CD1c-positive myeloid dendritic cell (primary cell): ENCODE measurements at regions not wholly inside any gene's neighbourhood (a gene's known extent, or its start where the extent isn't known, plus 50 kb on each side); places are given as distances from the start of the nearest gene placed in this dataset.
"Not testable (repeated sequence)": the region's sequence is repeated elsewhere in the genome, so short reads cannot be mapped to it uniquely, and the experiment has no call there.

Source experiments
- DNase-seq: peaks from one replicate; pipeline ENCODE4 v3.0.0-alpha.2; 2016; ENCODE audit errors: extremely low spot score

DNA sequence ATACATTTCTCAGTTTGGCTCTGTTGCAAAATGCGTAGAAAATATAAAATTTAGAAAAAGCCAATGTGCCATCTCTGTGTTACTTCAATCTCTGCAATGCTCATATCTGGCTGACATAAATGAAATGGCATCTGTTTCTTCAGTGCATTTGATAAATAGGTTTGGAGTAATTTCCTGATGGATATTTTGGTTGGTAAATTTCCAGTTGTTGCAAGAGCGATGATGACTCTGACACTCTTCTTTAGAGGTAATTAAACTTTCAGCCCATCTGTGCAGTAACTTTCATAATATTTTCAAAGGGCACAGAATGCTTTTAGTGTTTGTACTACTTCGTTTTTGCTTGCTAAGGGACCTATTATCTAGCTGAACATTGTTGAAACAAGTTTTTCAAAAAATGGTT is 1286.4 kb downstream of the PCDH9 start:
- DNase-seq, result no peak

DNA sequence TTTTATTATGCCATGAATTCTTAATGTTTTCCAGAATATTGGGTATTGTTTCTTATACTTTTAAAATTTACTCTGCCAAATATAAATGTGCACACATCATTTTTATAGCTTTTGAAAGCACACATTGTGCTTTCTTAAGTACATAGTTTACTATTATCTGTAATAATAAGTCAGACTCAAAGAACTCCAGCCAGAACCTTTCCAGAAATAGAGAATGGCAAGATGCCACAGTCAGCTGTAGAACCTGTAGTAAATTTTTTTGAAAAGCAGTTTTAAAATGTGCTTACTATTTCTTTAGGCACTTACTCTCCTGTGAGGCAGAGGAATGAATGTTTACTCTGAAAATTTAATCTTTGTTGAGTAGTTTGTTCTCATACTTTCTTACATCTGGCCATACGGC is 1287.1 kb downstream of the PCDH9 start:
- DNase-seq, result no peak

DNA sequence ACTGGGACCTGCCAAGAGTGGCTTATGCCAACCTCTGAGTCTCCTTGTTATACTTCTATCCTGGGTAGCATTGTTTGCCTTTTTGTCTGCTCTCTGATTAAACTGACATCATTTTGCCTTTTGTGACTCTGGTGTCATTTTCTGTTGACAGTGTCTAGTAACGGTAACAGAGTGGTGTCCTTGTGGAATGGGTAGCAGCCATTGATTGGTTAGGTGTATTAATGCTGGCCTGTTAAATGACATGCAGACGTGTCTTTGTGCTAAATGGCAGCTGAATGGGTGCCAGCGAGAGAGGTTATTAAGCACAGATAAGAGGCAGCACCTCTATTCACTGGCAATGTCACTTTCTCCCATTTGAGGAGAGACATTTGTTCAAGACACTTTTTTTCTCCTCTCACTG is 1289.4 kb downstream of the PCDH9 start:
- DNase-seq, result no peak

DNA sequence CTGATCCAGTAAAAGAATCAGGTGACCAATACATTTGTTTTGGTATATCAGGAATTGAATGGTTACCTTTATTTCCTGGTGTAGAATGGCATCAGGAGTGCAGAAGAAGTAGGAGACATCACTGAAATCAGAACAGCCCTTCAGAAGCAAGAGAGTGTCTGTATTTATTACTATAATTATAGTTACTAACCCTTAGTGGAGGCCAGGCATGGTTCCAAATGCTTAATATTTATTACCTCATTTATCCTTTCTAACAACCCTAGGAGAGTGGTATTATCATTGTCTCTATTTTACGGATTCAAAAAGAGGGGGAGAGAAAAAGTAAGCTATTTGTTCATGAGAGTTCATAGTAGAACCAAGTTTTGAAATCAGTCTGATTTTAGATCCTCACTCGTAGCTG is 1292.9 kb downstream of the PCDH9 start:
- no peak for DNase-seq

GRCh38 chr13:65936249-65936648 is 1293.9 kb downstream of the PCDH9 start:
- DNase-seq, result no peak

DNA sequence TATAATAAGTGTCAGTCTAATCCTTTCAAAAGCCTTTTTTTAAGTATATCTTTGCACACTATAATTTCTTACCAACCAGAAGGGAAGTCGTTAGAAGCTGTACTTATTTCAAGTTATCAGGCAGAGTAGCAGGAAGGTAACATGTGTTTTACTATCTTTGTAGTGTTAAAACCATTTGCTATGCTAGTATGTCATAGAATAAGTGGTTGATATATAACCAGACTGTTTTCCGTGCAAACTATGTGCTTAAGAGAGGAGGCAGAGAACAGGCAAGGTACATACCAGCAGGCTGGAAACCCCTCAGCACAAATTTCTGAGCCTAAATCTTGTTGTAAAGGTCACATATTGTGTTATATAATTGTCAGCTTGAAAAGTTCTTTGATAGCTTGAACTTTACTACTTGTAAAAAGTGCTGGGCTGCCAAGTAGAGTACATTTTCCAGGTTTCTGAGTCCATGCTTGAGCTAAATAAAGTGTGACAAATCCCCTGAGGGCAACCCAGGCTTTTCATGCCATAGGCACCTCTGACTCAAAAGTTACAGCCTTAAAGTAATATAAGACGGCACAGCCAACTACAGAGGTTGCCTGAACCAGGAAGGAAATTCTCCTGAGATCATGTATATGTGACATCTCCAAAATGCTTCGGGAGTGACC is 1297.4 kb downstream of the PCDH9 start:
- DNase-seq, result no peak

GRCh38 chr13:65932013-65932412 is 1298.1 kb downstream of the PCDH9 start:
- no peak for DNase-seq

DNA sequence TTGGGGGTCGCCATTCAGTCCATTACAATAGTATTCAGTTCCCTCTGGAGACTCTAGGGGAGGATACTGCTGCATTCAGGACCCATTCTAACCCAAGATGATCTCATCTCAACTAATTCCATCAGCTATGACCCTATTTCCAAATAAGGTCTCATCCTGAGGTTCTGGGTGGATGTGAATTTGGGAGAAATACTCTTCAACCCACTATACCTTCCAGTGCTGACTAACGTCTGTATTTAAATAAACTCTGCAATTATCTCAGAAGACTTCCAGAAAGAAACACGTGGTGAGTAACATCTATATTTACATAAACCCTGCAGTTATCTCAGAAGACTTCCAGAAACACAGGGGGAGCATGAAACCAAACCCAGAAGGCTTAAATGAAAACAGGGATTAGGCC is 1300.7 kb downstream of the PCDH9 start:
- DNase-seq, result no peak

GRCh38 chr13:65926750-65927171 is 1303.4 kb downstream of the PCDH9 start:
- no peak for DNase-seq

- DNase-seq, result not testable (repeated sequence)
These were observed 1307.3 kb downstream of the PCDH9 start for GRCh38 chr13:65922846-65923245.

DNA sequence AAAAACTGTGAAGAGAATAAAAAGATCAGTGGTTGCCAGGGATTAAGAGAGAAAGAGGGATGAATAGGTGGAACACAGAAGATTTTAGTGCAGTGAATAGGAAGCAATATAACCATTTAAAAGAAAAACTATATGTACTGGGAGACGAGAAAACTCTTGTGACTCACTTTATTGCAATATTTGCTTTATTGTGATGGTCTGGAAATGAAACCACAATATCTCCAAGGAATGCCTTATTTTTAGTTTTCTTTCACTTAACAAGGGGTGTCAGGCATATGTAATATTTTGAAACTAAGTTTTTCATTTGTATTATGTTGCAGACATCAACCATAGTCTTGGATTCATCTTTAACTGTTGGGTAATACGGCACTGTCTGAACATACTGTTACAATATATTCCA is 1308.2 kb downstream of the PCDH9 start:
- DNase-seq, result no peak

GRCh38 chr13:65917731-65918130 is 1312.4 kb downstream of the PCDH9 start:
- no peak for DNase-seq

DNA sequence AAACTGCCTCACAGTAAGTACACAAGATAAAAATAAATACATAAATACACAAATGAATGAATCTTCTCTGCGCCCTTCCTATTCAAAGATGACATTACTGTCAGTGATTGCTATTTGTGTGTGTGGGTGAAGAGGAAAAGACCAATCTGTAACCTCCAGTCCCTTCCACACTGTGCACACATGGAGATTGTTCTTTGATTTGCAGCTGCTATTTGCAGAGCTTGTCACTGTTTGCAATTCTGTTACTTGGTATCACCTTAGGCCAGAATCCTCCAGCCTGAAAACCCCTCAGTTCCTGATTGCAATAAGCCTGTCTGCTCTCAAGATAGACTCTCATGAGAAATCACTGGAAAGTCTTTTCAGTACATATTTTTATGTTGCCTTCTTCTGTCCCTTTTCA is 1314.9 kb downstream of the PCDH9 start:
- no peak for DNase-seq

- no peak for DNase-seq
These were observed 1315.4 kb downstream of the PCDH9 start for GRCh38 chr13:65914716-65915115.

DNA sequence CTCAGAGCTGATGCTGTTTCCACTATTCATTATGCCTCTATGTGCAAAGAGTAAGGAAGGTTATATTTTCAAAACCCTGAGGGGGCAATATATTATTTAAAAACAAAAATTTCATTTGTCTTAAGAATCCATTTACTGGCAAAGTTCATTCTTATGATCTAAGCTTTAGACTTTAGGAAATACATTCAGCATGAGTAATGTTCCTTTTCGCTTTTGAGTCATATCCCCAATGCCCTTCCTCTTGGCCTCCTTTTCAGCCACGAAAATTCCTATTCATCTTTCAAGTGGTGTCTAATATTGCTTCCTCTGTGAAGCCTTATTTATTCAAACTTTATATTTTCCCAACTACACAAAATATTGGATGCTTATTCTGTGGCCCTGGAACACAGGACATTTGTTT is 1317.0 kb downstream of the PCDH9 start:
- no peak for DNase-seq

GRCh38 chr13:65912516-65912915 is 1317.6 kb downstream of the PCDH9 start:
- DNase-seq, result no peak

DNA sequence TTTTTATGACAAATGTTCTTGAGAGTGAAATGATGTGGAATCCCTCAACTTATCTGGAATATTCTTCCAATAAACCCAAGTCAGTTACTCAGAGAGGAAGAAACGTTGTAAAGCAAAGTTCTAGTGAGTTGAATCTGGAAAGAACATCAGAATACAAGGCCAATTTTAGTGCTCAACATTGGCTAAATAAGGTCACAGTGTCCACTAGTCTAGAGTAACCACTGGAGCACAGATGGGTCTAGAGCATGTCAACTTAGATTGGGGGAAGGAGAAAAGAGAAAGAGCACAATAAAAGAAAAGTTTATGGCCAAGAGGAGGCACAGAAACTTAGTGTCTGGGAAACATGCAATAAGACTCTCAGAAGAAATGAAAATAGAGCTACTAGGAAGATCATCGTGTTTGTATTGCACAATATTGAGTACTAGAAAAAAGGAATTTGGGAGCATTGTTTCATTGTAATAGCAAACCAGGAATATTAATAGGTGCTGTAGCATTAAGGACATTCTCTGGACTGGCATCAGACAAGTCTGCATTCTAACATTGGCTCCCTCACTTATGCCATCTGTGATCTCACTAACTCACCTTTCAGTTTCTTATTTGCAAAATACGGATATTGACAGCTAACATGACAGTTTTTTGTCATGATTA is 1318.5 kb downstream of the PCDH9 start:
- DNase-seq, result no peak

- DNase-seq, result no peak
These were observed 1320.6 kb downstream of the PCDH9 start for GRCh38 chr13:65909501-65909900.

DNA sequence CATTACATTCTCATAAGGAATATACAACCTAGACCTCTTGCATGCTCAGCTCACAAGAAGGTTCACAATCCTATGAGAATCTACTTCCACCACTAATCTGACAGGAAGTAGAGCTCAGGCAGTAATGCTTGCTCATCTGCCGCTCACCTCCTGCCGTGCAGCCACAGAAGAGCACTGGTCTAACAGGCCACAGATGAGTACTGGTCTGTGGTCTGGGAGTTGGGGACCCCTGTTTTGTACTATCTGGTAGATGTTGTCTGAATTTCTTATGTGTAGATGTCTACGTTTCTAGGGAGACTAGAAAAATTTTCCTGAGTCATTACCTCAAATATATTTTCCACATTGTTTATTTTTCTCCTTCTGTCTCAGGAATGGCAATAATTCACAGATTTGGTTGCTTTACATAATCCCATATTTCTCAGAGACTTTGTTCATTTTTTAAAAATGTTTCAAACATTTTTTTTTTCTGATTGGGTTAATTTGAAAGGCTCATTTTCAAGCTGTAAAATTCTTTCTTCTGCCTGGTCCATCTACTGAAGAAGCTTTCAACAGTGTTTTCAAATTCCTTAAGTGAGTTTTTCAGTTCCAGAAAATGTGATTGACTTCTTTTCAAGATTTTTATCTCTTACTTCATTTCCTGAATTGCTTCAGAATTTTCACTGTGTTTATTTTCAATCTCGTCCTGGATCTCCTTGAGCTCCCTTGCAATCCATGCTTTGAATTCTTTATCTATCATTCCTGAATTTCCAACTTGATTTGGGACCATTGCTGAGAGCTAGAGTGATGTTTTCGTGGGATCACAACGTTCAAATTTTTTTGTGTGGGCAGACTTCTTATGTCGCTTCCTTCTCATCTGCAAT is 1322.2 kb downstream of the PCDH9 start:
- no peak for DNase-seq

DNA sequence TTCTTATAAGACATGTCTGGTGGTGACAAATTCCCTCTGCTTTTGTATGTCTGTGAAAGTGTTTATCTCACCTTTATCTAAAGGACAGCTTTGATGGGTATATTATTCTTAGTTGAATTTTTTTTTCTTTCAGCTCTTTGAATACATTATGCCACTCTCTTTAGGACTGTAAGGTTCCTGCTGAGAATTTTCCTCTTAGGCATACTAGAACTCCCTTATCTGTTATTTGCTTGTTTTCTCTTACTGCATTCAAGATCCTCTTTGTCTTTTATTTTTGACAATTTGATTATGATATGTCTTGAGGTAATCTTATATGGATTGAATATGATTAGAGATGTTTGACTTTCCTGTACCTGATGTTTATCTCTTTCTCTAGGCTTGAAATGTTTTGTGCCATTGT is 1328.4 kb downstream of the PCDH9 start:
- no peak for DNase-seq

DNA sequence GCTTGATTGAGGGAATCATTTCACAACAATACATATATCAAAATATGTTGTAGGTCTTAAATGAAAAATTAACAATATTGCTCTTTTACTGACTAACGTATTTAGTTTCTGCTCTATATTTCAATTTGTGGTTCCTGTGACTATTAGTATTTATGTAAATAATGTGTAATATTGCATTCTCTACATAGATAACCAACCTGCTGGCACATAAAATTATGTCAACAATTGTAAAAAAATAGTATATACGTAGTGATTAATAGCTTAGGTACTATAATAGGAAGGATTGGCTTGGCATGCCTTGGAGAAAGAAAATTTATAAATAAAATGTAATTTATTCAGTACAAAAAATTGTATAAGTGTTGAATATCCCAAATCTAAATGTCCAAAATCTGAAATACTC is 1336.1 kb downstream of the PCDH9 start:
- no peak for DNase-seq

DNA sequence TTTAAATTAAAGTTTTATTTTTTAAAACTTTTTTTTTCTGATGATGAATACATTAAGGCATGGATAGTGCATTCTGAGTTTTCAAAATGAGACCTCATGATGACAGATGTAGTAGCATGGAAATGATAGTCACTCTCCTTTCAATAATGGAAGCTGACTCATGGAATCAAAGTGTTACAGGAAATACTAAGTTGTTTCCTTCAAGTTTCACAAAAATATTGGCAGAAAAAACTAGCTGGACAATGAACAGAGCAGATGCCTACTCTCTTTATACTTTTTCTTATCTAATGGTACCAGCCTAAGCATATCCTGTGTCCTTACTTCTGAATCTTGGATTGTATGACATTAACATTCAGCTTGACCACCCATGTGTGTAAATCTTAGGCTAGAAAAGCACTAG is 1337.3 kb downstream of the PCDH9 start:
- DNase-seq, result no peak

DNA sequence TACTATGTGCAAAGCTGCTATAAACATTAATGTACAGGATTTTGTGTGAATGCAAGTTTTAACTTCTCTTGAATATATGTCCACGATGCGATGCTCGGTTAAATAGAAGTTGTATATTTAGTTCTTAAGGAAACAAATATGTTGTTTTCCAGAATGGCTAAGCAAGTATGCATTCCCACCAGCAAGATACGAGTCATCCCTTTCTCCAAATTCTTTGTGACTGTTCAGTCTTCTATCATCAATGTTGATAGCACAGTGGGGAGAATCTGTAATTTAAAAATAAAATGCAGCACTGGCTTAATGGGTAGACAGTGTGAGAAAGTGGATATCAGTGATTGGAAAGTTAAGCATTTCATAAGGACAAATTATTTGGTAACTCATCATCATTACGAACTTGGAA is 1340.8 kb downstream of the PCDH9 start:
- no peak for DNase-seq
